ENCODE measurements at regions not wholly inside any gene's neighbourhood (a gene's known extent, or its start where the extent isn't known, plus 50 kb on each side); places are given as distances from the start of the nearest gene placed in this dataset.

- TF ChIP-seq, protein P1, sequence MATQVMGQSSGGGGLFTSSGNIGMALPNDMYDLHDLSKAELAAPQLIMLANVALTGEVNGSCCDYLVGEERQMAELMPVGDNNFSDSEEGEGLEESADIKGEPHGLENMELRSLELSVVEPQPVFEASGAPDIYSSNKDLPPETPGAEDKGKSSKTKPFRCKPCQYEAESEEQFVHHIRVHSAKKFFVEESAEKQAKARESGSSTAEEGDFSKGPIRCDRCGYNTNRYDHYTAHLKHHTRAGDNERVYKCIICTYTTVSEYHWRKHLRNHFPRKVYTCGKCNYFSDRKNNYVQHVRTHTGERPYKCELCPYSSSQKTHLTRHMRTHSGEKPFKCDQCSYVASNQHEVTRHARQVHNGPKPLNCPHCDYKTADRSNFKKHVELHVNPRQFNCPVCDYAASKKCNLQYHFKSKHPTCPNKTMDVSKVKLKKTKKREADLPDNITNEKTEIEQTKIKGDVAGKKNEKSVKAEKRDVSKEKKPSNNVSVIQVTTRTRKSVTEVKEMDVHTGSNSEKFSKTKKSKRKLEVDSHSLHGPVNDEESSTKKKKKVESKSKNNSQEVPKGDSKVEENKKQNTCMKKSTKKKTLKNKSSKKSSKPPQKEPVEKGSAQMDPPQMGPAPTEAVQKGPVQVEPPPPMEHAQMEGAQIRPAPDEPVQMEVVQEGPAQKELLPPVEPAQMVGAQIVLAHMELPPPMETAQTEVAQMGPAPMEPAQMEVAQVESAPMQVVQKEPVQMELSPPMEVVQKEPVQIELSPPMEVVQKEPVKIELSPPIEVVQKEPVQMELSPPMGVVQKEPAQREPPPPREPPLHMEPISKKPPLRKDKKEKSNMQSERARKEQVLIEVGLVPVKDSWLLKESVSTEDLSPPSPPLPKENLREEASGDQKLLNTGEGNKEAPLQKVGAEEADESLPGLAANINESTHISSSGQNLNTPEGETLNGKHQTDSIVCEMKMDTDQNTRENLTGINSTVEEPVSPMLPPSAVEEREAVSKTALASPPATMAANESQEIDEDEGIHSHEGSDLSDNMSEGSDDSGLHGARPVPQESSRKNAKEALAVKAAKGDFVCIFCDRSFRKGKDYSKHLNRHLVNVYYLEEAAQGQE (IDR thresholded peaks at IDR 0.05) = no peak
- TF ChIP-seq EGR1 (IDR thresholded peaks at IDR 0.05; ENCODE audit: low read depth in 2 of 2) (no peak), ATF3 (IDR thresholded peaks at IDR 0.05) (no peak), FOXA1 (IDR thresholded peaks at IDR 0.05) (no peak), GABPA (IDR thresholded peaks at IDR 0.05 in 1 of 2, conservative IDR thresholded peaks at IDR 0.05 in 1 of 2) (no peak)
These were observed 136.9 kb upstream of the ALDH1B1 start (continued) for GRCh38 chr9:38255599-38255998.

- H3K4me3 ChIP-seq (ENCODE audit: low read depth in 1 of 3, low read length in 3 of 3) = no peak overlapping the region
- WGBS = 84% methylated on average over 2 of the region's 2 CpGs
- H3K9ac ChIP-seq (ENCODE audit: low read depth in 1 of 2, low read length in 2 of 2) = no peak overlapping the region
- no peaks in the 10 kb centered on the region for H3K9me3 ChIP-seq (ENCODE audit: control insufficient read depth in 4 of 4, low read length in 3 of 4)
- H3K27ac ChIP-seq (ENCODE audit: low read depth in 1 of 2, low read length in 2 of 2) = no peak overlapping the region
- no peaks in the 10 kb centered on the region for H3K36me3 ChIP-seq (ENCODE audit: control insufficient read depth in 4 of 4, insufficient read depth in 3 of 4, low read depth in 1 of 4, low read length in 3 of 4)
- H3K27me3 ChIP-seq (ENCODE audit: control insufficient read depth in 4 of 4, insufficient read depth in 4 of 4, low read length in 3 of 4) = peaks cover 0 to under 1% (median 0%) of the 10 kb centered on the region in 4 donors
- no peaks in the 10 kb centered on the region for H3K4me1 ChIP-seq (ENCODE audit: control insufficient read depth in 4 of 4, insufficient read depth in 4 of 4, low read length in 3 of 4)
- no peak for TF ChIP-seq GABPA (IDR thresholded peaks at IDR 0.05 in 1 of 2, conservative IDR thresholded peaks at IDR 0.05 in 1 of 2)
- TF ChIP-seq EGR1 (IDR thresholded peaks at IDR 0.05; ENCODE audit: low read depth in 2 of 2) = no peak
- TF ChIP-seq, protein P2, sequence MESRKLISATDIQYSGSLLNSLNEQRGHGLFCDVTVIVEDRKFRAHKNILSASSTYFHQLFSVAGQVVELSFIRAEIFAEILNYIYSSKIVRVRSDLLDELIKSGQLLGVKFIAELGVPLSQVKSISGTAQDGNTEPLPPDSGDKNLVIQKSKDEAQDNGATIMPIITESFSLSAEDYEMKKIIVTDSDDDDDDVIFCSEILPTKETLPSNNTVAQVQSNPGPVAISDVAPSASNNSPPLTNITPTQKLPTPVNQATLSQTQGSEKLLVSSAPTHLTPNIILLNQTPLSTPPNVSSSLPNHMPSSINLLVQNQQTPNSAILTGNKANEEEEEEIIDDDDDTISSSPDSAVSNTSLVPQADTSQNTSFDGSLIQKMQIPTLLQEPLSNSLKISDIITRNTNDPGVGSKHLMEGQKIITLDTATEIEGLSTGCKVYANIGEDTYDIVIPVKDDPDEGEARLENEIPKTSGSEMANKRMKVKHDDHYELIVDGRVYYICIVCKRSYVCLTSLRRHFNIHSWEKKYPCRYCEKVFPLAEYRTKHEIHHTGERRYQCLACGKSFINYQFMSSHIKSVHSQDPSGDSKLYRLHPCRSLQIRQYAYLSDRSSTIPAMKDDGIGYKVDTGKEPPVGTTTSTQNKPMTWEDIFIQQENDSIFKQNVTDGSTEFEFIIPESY (IDR thresholded peaks at IDR 0.05) = no peak
- TF ChIP-seq TAF1 (conservative IDR thresholded peaks at IDR 0.05) = no peak
- no peak for TF ChIP-seq RAD21 (IDR thresholded peaks at IDR 0.05)
- no peak for TF ChIP-seq YY1 (IDR thresholded peaks at IDR 0.05)
- DNase-seq (ENCODE audit: low spot score) = no peak
These were observed 137.7 kb upstream of the ALDH1B1 start for GRCh38 chr9:38254756-38255155.

DNA sequence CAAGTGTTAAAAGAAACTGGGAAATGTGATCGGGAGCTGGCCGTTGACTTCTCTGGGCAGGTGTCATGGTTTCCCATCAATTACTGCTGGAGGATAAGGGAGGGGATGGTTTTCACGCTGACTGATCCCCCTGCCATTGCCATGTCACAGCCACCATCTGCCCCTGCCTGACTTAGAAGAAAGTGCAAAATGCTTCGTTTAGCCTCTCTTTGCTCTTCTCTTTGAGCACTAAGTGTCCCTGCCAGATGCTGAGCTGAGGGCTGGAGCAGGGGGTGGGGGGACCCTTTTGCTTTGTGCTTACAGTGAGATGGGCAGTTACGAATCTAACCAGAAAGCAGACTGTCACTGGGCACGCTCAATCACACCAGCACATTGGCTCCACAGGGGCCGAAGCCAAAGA lies 138.4 kb upstream of the ALDH1B1 start:
- no peaks in the 10 kb centered on the region for H3K4me1 ChIP-seq (ENCODE audit: control insufficient read depth in 4 of 4, insufficient read depth in 4 of 4, low read length in 3 of 4)
- no peaks in the 10 kb centered on the region for H3K36me3 ChIP-seq (ENCODE audit: control insufficient read depth in 4 of 4, insufficient read depth in 3 of 4, low read depth in 1 of 4, low read length in 3 of 4)
- no peak overlapping the region for H3K9ac ChIP-seq (ENCODE audit: low read depth in 1 of 2, low read length in 2 of 2)
- no peak overlapping the region for H3K27ac ChIP-seq (ENCODE audit: low read depth in 1 of 2, low read length in 2 of 2)
- DNase-seq (ENCODE audit: low spot score) = no peak
- H3K27me3 ChIP-seq (ENCODE audit: control insufficient read depth in 4 of 4, insufficient read depth in 4 of 4, low read length in 3 of 4) = no peaks in the 10 kb centered on the region
- 69% methylated on average over 7 of the region's 7 CpGs for WGBS
- no peaks in the 10 kb centered on the region for H3K9me3 ChIP-seq (ENCODE audit: control insufficient read depth in 4 of 4, low read length in 3 of 4)
- TF ChIP-seq, protein P2 (IDR thresholded peaks at IDR 0.05) = no peak
- TF ChIP-seq HNF4A (conservative IDR thresholded peaks at IDR 0.05) (no peak), FOXA2 (IDR thresholded peaks at IDR 0.05) (no peak), CTCF (IDR thresholded peaks at IDR 0.05; ENCODE audit: low read depth, low read length, missing input control) (no peak), SP1 (IDR thresholded peaks at IDR 0.05) (no peak), HNF4G (IDR thresholded peaks at IDR 0.05) (no peak), TAF1 (conservative IDR thresholded peaks at IDR 0.05) (no peak), YY1 (IDR thresholded peaks at IDR 0.05) (no peak), RAD21 (IDR thresholded peaks at IDR 0.05) (no peak), NR2F2 (IDR thresholded peaks at IDR 0.05) (no peak), EGR1 (IDR thresholded peaks at IDR 0.05; ENCODE audit: low read depth in 2 of 2) (no peak)
- H3K4me3 ChIP-seq (ENCODE audit: low read depth in 1 of 3, low read length in 3 of 3) = no peak overlapping the region

Data from liver (tissue), 8 donors.